NCI-H2029 (cell line): ENCODE measurements at regions not wholly inside any gene's neighbourhood (a gene's known extent, or its start where the extent isn't known, plus 50 kb on each side); places are given as distances from the start of the nearest gene placed in this dataset.

Experiments
- DNase-seq: peaks from one replicate; lab custom pipeline; 2025; lab: John Stamatoyannopoulos, UW

DNA sequence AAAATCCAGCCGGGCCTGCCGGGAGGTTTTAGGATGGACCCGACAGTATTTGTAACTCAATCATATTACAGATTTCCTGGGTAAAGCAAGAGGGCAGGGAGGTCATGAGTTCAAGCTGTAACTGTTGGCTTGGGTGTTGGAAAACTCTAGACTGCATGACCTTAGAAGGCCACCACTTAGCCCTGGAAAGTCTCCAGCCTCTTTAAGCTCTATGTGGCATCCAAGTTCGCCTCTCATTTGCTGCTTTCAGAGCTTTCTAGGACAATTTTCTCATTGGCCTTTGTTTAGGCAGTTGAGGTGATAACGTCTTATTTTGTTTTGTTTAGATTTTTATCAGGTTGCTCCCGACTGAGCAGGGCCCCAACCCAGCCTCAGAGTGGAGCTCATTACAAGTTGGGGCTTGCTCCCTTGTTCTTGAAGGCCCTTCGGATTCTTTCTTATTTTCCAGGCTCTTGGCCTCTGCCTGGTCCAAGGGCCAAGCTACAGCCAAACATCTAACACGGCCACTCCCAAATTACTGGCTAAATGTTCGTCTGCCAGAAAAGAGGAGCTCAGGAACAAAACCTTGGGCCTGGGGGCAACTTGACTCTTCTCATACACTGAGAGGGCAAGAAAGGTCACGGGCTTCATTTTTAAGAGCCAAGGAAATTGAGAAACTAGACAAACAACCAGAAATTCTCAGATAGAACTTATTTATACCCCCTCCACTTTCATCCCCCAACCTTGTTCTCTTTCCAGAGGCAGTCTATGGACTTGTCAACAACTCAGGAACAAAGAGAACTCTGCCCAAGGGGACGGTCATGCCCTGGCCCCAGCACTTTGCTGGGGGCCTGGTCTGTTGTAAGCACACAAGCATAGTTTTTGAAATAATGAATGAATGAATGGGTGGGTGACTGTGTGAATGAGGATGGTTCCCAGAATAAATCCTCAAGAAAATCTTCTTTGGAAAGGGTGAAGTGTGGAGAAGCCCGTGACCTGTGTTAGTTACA lies 526.9 kb downstream of the BNC2 start:
- no peak for DNase-seq

DNA sequence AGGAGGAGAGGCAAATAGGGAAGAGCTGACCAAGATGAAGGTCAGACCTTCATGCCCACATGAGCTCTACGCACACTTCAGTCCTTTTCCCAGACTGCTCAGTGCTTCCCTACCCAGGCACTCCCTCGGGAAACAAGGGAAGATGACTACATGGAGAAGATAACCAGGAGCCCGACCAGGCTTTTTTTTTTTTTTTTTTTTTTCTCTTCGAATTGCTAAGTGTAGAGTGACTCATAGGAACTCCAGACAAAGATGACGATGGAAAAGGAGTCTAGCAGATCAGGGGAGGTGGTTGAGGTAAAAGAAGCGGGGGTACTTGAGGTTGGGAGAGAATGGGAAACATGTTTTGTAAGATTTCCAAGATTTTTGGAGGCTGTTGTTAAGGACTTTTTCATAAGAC lies 526.1 kb downstream of the BNC2 start:
- no peak for DNase-seq

GRCh38 chr9:16345902-16346301 lies 524.6 kb downstream of the BNC2 start:
- DNase-seq, result no peak

DNA sequence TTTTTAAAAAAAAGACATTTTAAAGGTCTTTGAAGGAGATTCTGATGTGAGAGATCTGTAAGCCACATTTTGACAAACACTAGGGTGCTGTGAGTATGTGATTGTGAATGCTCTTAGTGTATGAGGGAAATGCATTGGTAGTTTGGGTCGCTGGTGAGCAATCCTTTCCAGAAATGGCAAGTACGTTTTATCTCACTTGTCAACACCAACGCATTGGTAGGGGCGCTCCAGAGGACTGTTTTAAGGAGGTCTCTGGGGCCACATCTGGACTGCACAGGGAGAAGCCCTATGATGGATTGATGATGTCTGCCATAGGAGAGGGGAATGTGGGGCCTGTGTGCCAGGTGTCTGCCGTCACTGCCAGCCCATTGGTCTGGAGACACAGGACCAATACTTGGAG lies 522.6 kb downstream of the BNC2 start:
- DNase-seq, result no peak

DNA sequence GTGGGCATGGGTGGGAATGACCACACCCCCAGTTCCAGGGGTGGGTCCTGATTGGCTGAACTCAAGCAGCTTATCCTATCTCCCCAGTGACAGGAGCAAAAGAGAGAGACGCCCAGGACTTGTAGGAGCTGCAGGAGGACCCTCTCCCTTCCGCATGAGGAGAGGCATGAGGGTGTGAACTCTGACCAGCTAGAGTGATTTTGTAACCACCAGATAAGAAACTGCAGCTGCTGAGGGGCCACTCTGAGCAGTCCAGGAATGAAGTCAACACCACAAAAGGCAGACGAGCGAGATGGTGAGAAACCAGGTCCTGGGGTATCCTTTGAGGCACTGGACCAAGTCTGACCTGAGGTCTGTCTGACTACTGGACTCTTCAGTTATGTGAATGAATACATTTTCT lies 521.9 kb downstream of the BNC2 start:
- DNase-seq, result no peak

DNA sequence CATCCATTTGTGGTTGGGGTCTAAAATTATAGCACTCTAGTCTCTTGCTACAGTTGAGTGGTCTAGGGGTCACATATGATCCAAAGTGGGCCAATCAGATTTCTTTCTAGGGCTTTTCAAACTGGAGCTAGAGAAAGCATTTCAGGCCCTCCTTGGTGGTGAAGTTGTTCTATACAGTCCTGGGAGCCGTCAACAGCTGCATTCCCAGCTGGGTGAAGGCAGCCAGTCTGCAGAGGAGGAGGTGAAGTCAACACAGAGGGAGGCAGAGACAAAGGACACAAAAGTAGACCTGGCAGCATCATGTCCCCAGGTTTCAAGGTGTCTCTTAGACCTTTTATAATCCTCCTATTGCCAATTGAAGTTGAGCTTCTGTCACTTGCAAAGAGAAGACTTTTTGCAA lies 518.2 kb downstream of the BNC2 start:
- DNase-seq, result no peak

GRCh38 chr9:16352791-16353401 lies 517.6 kb downstream of the BNC2 start:
- DNase-seq, result no peak

- no peak for DNase-seq
Measured at GRCh38 chr9:16356196-16356765, 514.2 kb downstream of the BNC2 start.

GRCh38 chr9:16357828-16358227 lies 512.6 kb downstream of the BNC2 start:
- no peak for DNase-seq

- DNase-seq, result no peak
Measured at GRCh38 chr9:16358751-16359150, 511.7 kb downstream of the BNC2 start.
